GM21447 (cell line): ENCODE measurements at regions not wholly inside any gene's neighbourhood (a gene's known extent, or its start where the extent isn't known, plus 50 kb on each side); places are given as distances from the start of the nearest gene placed in this dataset.

Experiments
- ATAC-seq: cut with Tn5 transposase; IDR thresholded peaks from one replicate; pipeline ENCODE4 v1.9.1; 2021; ENCODE audit not compliant: unreplicated experiment

GRCh38 chr14:61192989-61193388 lies 88.1 kb downstream of the TMEM30B start:
- no peak for ATAC-seq

GRCh38 chr14:61191733-61192132 lies 89.4 kb downstream of the TMEM30B start:
- no peak for ATAC-seq

GRCh38 chr14:61190341-61190740 lies 90.8 kb downstream of the TMEM30B start:
- ATAC-seq: no peak

- peak; percentile 50 for ATAC-seq
Observed at GRCh38 chr14:61188978-61189808, 91.9 kb downstream of the TMEM30B start.

GRCh38 chr14:61188196-61188595 lies 92.9 kb downstream of the TMEM30B start:
- no peak for ATAC-seq

- no peak for ATAC-seq
Observed at GRCh38 chr14:61187196-61187905, 93.8 kb downstream of the TMEM30B start.

GRCh38 chr14:61186341-61187195 lies 94.6 kb downstream of the TMEM30B start:
- no peak for ATAC-seq

GRCh38 chr14:61185534-61185933 lies 95.6 kb downstream of the TMEM30B start:
- no peak for ATAC-seq

- no peak for ATAC-seq
Observed at GRCh38 chr14:61184112-61184511, 97.0 kb downstream of the TMEM30B start.

GRCh38 chr14:61183196-61183885 lies 97.8 kb downstream of the TMEM30B start:
- ATAC-seq: no peak

- ATAC-seq: no peak
Observed at GRCh38 chr14:61179796-61180398, 101.2 kb downstream of the TMEM30B start.

- no peak for ATAC-seq
Observed at GRCh38 chr14:61179061-61179690, 102.0 kb downstream of the TMEM30B start.

- ATAC-seq: no peak
Observed at GRCh38 chr14:61178226-61179060, 102.7 kb downstream of the TMEM30B start.

- ATAC-seq: no peak
Observed at GRCh38 chr14:61177279-61178225, 103.6 kb downstream of the TMEM30B start.

- ATAC-seq: no peak
Observed at GRCh38 chr14:61176686-61177085, 104.5 kb downstream of the TMEM30B start.

GRCh38 chr14:61174987-61175386 lies 106.2 kb downstream of the TMEM30B start:
- ATAC-seq: no peak

- ATAC-seq: no peak
Observed at GRCh38 chr14:61174441-61174891, 106.7 kb downstream of the TMEM30B start.

GRCh38 chr14:61171727-61172126 lies 109.4 kb downstream of the TMEM30B start:
- no peak for ATAC-seq
